C4-2B (cell line): ENCODE measurements at regions not wholly inside any gene's neighbourhood (a gene's known extent, or its start where the extent isn't known, plus 50 kb on each side); places are given as distances from the start of the nearest gene placed in this dataset.
"Not testable (repeated sequence)": the region's sequence is repeated elsewhere in the genome, so short reads cannot be mapped to it uniquely, and the experiment has no call there.

Experiments
- CTCF ChIP-seq: fragments of 450-650 bp; conservative IDR thresholded peaks from 2 replicates; pipeline ENCODE4 v1.5.1; 2017; ENCODE audit warnings: mild to moderate bottlenecking
- ZFX ChIP-seq: fragments of 450-650 bp; IDR thresholded peaks from 2 replicates; pipeline ENCODE4 v1.6.1; 2017

- not testable (repeated sequence) for TF ChIP-seq CTCF, ZFX
Measured at GRCh38 chr10:47696170-47696569, 67.2 kb downstream of the SYT15B start.
